PC-3 (cell line): ENCODE measurements at regions not wholly inside any gene's neighbourhood (a gene's known extent, or its start where the extent isn't known, plus 50 kb on each side); places are given as distances from the start of the nearest gene placed in this dataset.

Experiments
- EZH2phosphoT487 ChIP-seq: fragments of 300-600 bp; sonication (generic); IDR thresholded peaks from 2 replicates; pipeline ENCODE4 v1.6.1; 2018; ENCODE audit warnings: mild to moderate bottlenecking, antibody characterized with exemption, low read length, borderline replicate concordance
- TF ChIP-seq, protein P1 (sequence below): fragments of 300-600 bp; sonication (generic); conservative IDR thresholded peaks from 2 replicates; pipeline ENCODE4 v1.5.1; 2017; ENCODE audit warnings: antibody characterized with exemption, low read depth, mild to moderate bottlenecking, low read length

DNA sequence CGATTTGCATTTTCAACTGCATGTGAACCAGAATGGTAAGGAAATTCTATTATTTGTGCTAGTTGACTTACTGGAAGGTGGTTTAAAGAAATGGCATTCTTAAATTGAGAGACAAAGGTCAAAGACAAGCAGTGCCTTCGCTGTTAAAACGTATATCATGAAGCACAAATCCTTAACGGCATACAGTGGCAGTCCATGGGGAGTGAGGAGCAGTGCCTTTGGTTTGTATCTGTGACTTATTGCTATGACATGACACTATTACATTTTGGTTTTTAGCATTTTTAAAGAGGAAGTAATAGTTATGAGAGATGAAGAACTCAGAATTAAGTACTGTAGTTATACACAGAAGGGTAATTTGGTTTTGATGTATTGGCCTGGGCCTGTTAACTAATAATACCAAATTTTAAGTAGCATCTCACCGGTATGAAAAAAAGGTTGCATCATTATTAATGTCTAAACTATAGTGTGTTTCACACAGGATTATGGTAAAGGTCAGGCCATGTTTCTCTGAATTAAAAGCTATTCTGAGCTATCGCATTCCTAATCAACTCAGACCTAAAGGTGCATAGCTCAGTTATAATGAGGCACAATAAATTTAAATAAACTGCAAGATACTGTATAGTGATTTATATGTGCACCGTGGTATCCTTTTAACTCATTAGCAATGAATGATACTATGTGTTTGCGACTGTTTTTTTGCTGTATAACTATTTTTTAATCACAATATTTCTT is 339.8 kb upstream of the ARRDC3 start:
- no peak for TF ChIP-seq EZH2phosphoT487
- TF ChIP-seq, protein P1, sequence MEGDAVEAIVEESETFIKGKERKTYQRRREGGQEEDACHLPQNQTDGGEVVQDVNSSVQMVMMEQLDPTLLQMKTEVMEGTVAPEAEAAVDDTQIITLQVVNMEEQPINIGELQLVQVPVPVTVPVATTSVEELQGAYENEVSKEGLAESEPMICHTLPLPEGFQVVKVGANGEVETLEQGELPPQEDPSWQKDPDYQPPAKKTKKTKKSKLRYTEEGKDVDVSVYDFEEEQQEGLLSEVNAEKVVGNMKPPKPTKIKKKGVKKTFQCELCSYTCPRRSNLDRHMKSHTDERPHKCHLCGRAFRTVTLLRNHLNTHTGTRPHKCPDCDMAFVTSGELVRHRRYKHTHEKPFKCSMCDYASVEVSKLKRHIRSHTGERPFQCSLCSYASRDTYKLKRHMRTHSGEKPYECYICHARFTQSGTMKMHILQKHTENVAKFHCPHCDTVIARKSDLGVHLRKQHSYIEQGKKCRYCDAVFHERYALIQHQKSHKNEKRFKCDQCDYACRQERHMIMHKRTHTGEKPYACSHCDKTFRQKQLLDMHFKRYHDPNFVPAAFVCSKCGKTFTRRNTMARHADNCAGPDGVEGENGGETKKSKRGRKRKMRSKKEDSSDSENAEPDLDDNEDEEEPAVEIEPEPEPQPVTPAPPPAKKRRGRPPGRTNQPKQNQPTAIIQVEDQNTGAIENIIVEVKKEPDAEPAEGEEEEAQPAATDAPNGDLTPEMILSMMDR = no peak
